GM12875 (cell line): ENCODE measurements at regions not wholly inside any gene's neighbourhood (a gene's known extent, or its start where the extent isn't known, plus 50 kb on each side); places are given as distances from the start of the nearest gene placed in this dataset.

Experiments
- H3K4me3 ChIP-seq: one replicate; pipeline ENCODE4 v1.5.1; 2011; ENCODE audit warnings: low read depth, low read length, control low read depth
- CTCF ChIP-seq: IDR thresholded peaks from 2 replicates; pipeline ENCODE4 v1.5.1; 2011; ENCODE audit warnings: low read depth, mild to moderate bottlenecking, control low read depth, inconsistent platforms, low read length, moderate library complexity, borderline replicate concordance; ENCODE audit not compliant: insufficient read depth

GRCh38 chr2:217294818-217295217 lies 435.0 kb upstream of the TNP1 start:
- no peak overlapping the region for H3K4me3 ChIP-seq
- no peak for TF ChIP-seq CTCF

- TF ChIP-seq CTCF: no peak
- no peak overlapping the region for H3K4me3 ChIP-seq
Observed at GRCh38 chr2:217294211-217294610, 434.3 kb upstream of the TNP1 start.

GRCh38 chr2:217293607-217294006 lies 433.7 kb upstream of the TNP1 start:
- H3K4me3 ChIP-seq: no peak overlapping the region
- no peak for TF ChIP-seq CTCF

- H3K4me3 ChIP-seq: no peak overlapping the region
- TF ChIP-seq CTCF: no peak
Observed at GRCh38 chr2:217293046-217293445, 433.2 kb upstream of the TNP1 start.

- TF ChIP-seq CTCF: no peak
Observed at GRCh38 chr2:217291259-217291658, 431.4 kb upstream of the TNP1 start.

GRCh38 chr2:217290467-217290866 lies 430.6 kb upstream of the TNP1 start:
- H3K4me3 ChIP-seq: no peak overlapping the region
- TF ChIP-seq CTCF: no peak

More at GRCh38 chr2:217291259-217291658, 431.4 kb upstream of the TNP1 start:
- no peak overlapping the region for H3K4me3 ChIP-seq

GRCh38 chr2:217289907-217290280 lies 430.0 kb upstream of the TNP1 start:
- no peak for TF ChIP-seq CTCF
- no peak overlapping the region for H3K4me3 ChIP-seq
